Heart right ventricle (tissue), 16 donors: ENCODE measurements at regions not wholly inside any gene's neighbourhood (a gene's known extent, or its start where the extent isn't known, plus 50 kb on each side); places are given as distances from the start of the nearest gene placed in this dataset.

ENCODE experiments used
- ATAC-seq, 8 donors: fragments of 200-7000 bp; cut with Tn5 transposase; one replicate each; pipeline ENCODE4 v1.9.1; 2020; ENCODE audit warnings: mild to moderate bottlenecking in 8 of 8, moderate library complexity in 8 of 8, moderate number of reproducible peaks in 1 of 8
- DNase-seq, 2 donors: peaks; one replicate each; pipeline ENCODE4 v3.0.0-alpha.2; 2020
- H3K27ac ChIP-seq, 10 donors: fragments of 200-600 bp; sonication (generic) in 2 of 10; one replicate each; pipeline versions ENCODE4 v1.5.0 to v1.8.0; 2020 to 2022; ENCODE audit warnings: mild to moderate bottlenecking in 3 of 10
- H3K27me3 ChIP-seq, 7 donors: fragments of 200-600 bp; one replicate each; pipeline ENCODE4 v1.8.0; 2021 to 2022; ENCODE audit warnings: mild to moderate bottlenecking in 2 of 7
- H3K36me3 ChIP-seq, 9 donors: fragments of 200-600 bp; sonication (generic) in 1 of 9; one replicate each; pipeline versions ENCODE4 v1.5.0 to v1.8.0; 2020 to 2022; ENCODE audit warnings: mild to moderate bottlenecking in 2 of 9
- H3K4me1 ChIP-seq, 9 donors: fragments of 200-600 bp; sonication (generic) in 1 of 9; one replicate each; pipeline versions ENCODE4 v1.5.0 to v1.8.0; 2020 to 2022; ENCODE audit warnings: mild to moderate bottlenecking in 4 of 9
- H3K4me3 ChIP-seq, 10 donors: fragments of 200-600 bp; sonication (generic) in 2 of 10; one replicate each; pipeline versions ENCODE4 v1.5.0 to v1.8.0; 2020 to 2022; ENCODE audit warnings: mild to moderate bottlenecking in 7 of 10, moderate library complexity in 2 of 10
- H3K9me3 ChIP-seq, 11 donors: fragments of 200-600 bp in 10 of 11; sonication (generic) in 2 of 11; one replicate each; pipeline versions ENCODE4 v1.5.0 to v1.8.0; 2013 to 2022; ENCODE audit warnings: mild to moderate bottlenecking in 2 of 11, control low read depth in 1 of 11, moderate library complexity in 1 of 11
- CTCF ChIP-seq, 9 donors: fragments of 200-600 bp; sonication (generic) in 2 of 9; IDR thresholded peaks; one replicate each; pipeline versions ENCODE4 v1.5.0 to v1.8.0; 2021 to 2022; ENCODE audit warnings: antibody characterized with exemption in 9 of 9, mild to moderate bottlenecking in 5 of 9, moderate library complexity in 1 of 9
- whole genome bisulfite sequencing, 2 donors: extraction: QIAGEN DNeasy Blood & Tissue Kit; methylation state at CpG; one replicate each; pipeline ENCODE4 v1.1.7; 2013; ENCODE audit warnings: inconsistent platforms in 1 of 2; 5-methylcytosine and 5-hydroxymethylcytosine counted together
- intact Hi-C, 10 donors: fragments of 100-400 bp; cut with DNase I; formaldehyde crosslinking; loops; one replicate each; pipeline versions ENCODE4 v1.11.1 to v1.14.2; 2022
- donor health status: Arrhythmogenic right ventricular cardiomyopathy.
- donor health status: ischemic (EF 13 %, LVEDD 7.1; RV severe dilation, severe dysfunction).
- donor health status: healthy with polysubstance abuse.
- donor health status: DM: no; HTN: yes; CAD: no.
- donor health status: DM: no; HTN: no; CAD: no.
- donor health status: ischemic (EF 25% LVEDD 6.9; RV normal size, moderate dysfunction).
- donor health status: ischemic (EF 25% LVEDD 5.7; RV mildly dilated, moderate dysfunction).
- donor health status: healthy.
- donor health status: DM: yes; HTN: yes; CAD: no.
- donor health status: Ischemic cardiomyopathy.
- donor health status: ischemic (EF 35%, LVEDD 5.7; RV mildly dilated, moderate dysfunction).
- donor health status: nonischemic (EF 11% LVEDD 7.7; RV severe dilation, severe dysfunction).
- donor health status: DM: yes; HTN: yes; CAD: no.
- donor health status: PGD.
- donor health status: ischemic (EF 29% LVEDD 5.4; RV normal size, mild dysfunction).
- donor health status: nonischemic (EF 23%, LVEDD 6.1; RV moderate dilation, normal function).

- TF ChIP-seq CTCF (IDR thresholded peaks at IDR 0.05), result no peak
- ATAC-seq, result no peak
- H3K36me3 ChIP-seq, result no peaks in the 10 kb centered on the region
- no peak overlapping the region for H3K4me3 ChIP-seq
- H3K27me3 ChIP-seq, result no peaks in the 10 kb centered on the region
- peaks cover 0 to 45% (median 21%) of the 10 kb centered on the region in 9 donors for H3K4me1 ChIP-seq
- DNase-seq, result no peak
- H3K27ac ChIP-seq, result no peak overlapping the region
- 56 to 67% methylated on average over 2 of the region's 2 CpGs for WGBS, 2 donors
- no peaks in the 10 kb centered on the region for H3K9me3 ChIP-seq
- intact Hi-C loops, result no loop called here
Measured at GRCh38 chr14:34175574-34175973, 224.7 kb upstream of the EGLN3 start.

- intact Hi-C loops, result no loop called here
- no peaks in the 10 kb centered on the region for H3K36me3 ChIP-seq
- WGBS, 2 donors, result 90 to 92% methylated on average over 3 of the region's 3 CpGs
- no peaks in the 10 kb centered on the region for H3K9me3 ChIP-seq
- H3K4me1 ChIP-seq, result peaks cover 0 to 39% (median 18%) of the 10 kb centered on the region in 9 donors
- no peaks in the 10 kb centered on the region for H3K27me3 ChIP-seq
- H3K27ac ChIP-seq, result no peak overlapping the region
- DNase-seq, result no peak
- ATAC-seq, result no peak
- H3K4me3 ChIP-seq, result no peak overlapping the region
- no peak for TF ChIP-seq CTCF (IDR thresholded peaks at IDR 0.05)
Measured at GRCh38 chr14:34174973-34175372, 224.1 kb upstream of the EGLN3 start.

GRCh38 chr14:34173916-34174315, 223.0 kb upstream of the EGLN3 start:
- no peaks in the 10 kb centered on the region for H3K36me3 ChIP-seq
- H3K27ac ChIP-seq, result no peak overlapping the region
- DNase-seq, result no peak
- H3K27me3 ChIP-seq, result no peaks in the 10 kb centered on the region
- no peaks in the 10 kb centered on the region for H3K9me3 ChIP-seq
- intact Hi-C loops, result no loop called here
- ATAC-seq, result no peak
- no peak for TF ChIP-seq CTCF (IDR thresholded peaks at IDR 0.05)
- no peak overlapping the region for H3K4me3 ChIP-seq
- H3K4me1 ChIP-seq, result peaks cover 0 to 32% (median 18%) of the 10 kb centered on the region in 9 donors
- WGBS, 2 donors, result 95 to 96% methylated on average over 3 of the region's 3 CpGs

- TF ChIP-seq CTCF (IDR thresholded peaks at IDR 0.05), result no peak
- Histone ChIP-seq H3K9me3 (no peaks in the 10 kb centered on the region), H3K4me1 (peaks cover 0 to 32% (median 18%) of the 10 kb centered on the region in 9 donors), H3K27ac (peak overlapping the region in 2 of 10 donors; percentile 3 to 29), H3K27me3 (no peaks in the 10 kb centered on the region), H3K4me3 (no peak overlapping the region), H3K36me3 (no peaks in the 10 kb centered on the region)
- ATAC-seq, result peak in 6 of 8 donors; percentile 48 to 75 (median 58)
- 40 to 41% methylated on average over 6 of the region's 6 CpGs for WGBS, 2 donors
- intact Hi-C loops, result no loop called here
- DNase-seq, result no peak
Measured at GRCh38 chr14:34172550-34173368, 221.9 kb upstream of the EGLN3 start.
